ENCODE measurements at regions not wholly inside any gene's neighbourhood (a gene's known extent, or its start where the extent isn't known, plus 50 kb on each side); places are given as distances from the start of the nearest gene placed in this dataset.

DNA sequence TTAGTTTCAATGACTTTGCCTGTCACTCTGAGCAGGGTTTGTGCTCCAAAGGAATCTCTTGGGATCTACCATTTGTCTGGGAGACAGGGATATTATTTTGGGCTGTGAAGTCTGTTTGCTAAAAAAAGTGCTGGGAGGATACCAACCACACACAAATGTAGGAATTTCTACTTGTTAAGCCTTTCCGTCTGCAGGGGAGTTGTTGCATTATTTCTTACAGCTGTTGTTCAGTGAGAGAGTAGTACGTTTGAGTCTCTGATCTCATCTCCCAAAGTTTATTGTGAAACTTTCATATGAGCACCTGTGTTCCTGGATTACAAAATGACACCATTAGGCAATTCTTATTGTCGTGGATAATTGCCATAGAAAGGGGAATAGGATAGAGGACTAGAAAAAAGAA, 78.3 kb upstream of the SEMA6A start:
- TF ChIP-seq, protein P1, sequence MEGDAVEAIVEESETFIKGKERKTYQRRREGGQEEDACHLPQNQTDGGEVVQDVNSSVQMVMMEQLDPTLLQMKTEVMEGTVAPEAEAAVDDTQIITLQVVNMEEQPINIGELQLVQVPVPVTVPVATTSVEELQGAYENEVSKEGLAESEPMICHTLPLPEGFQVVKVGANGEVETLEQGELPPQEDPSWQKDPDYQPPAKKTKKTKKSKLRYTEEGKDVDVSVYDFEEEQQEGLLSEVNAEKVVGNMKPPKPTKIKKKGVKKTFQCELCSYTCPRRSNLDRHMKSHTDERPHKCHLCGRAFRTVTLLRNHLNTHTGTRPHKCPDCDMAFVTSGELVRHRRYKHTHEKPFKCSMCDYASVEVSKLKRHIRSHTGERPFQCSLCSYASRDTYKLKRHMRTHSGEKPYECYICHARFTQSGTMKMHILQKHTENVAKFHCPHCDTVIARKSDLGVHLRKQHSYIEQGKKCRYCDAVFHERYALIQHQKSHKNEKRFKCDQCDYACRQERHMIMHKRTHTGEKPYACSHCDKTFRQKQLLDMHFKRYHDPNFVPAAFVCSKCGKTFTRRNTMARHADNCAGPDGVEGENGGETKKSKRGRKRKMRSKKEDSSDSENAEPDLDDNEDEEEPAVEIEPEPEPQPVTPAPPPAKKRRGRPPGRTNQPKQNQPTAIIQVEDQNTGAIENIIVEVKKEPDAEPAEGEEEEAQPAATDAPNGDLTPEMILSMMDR (IDR thresholded peaks at IDR 0.05) = no peak
- TF ChIP-seq POLR2A (IDR thresholded peaks at IDR 0.05) = no peak
- peak in 1 of 2 donors; percentile 37 for TF ChIP-seq POLR2AphosphoS5 (IDR thresholded peaks at IDR 0.05; ENCODE audit: insufficient read depth in 1 of 2, low read depth in 1 of 2)

All from vagina (tissue), 2 donors.